Neuronal stem cell (in vitro differentiated cells): ENCODE measurements at regions not wholly inside any gene's neighbourhood (a gene's known extent, or its start where the extent isn't known, plus 50 kb on each side); places are given as distances from the start of the nearest gene placed in this dataset.

Experiments
- DNase-seq: peaks from one replicate; pipeline ENCODE4 v3.0.0-alpha.2; 2013; ENCODE audit warnings: low spot score
- H2AFZ ChIP-seq: one replicate; pipeline ENCODE4 v1.6.1; 2013; ENCODE audit warnings: mild to moderate bottlenecking, low read length, inconsistent platforms
- H2AK5ac ChIP-seq: 2 replicates; pipeline ENCODE4 v1.6.1; 2013; ENCODE audit warnings: low read depth, mild to moderate bottlenecking, inconsistent platforms, low read length, moderate library complexity, mixed read lengths
- H2BK120ac ChIP-seq: 2 replicates; pipeline ENCODE4 v1.6.1; 2013; ENCODE audit warnings: low read depth, mild to moderate bottlenecking, inconsistent platforms, low read length, moderate library complexity, mixed read lengths
- H2BK12ac ChIP-seq: one replicate; pipeline ENCODE4 v1.6.1; 2013; ENCODE audit warnings: low read length, inconsistent platforms
- H2BK15ac ChIP-seq: 2 replicates; pipeline ENCODE4 v1.6.1; 2013; ENCODE audit warnings: mild to moderate bottlenecking, low read length, inconsistent platforms, mixed read lengths
- H2BK5ac ChIP-seq: one replicate; pipeline ENCODE4 v1.6.1; 2013; ENCODE audit warnings: inconsistent platforms, mild to moderate bottlenecking, low read length, moderate library complexity
- H3K14ac ChIP-seq: one replicate; pipeline ENCODE4 v1.6.1; 2013; ENCODE audit warnings: low read length, inconsistent platforms
- H3K18ac ChIP-seq: 2 replicates; pipeline ENCODE4 v1.6.1; 2013; ENCODE audit warnings: low read length, inconsistent platforms
- H3K23ac ChIP-seq: 2 replicates; pipeline ENCODE4 v1.6.1; 2013; ENCODE audit warnings: low read depth, mild to moderate bottlenecking, mixed read lengths, low read length, inconsistent platforms; ENCODE audit not compliant: poor library complexity
- H3K27ac ChIP-seq: replicated peaks from 3 replicates; pipeline ENCODE4 v1.5.1; 2013; ENCODE audit warnings: low read length, inconsistent platforms
- H3K27me3 ChIP-seq, 3 experiments: 2 replicates each; pipeline ENCODE4 v1.6.1; 2013; ENCODE audit warnings: low read length in 3 of 3, mild to moderate bottlenecking in 2 of 3, inconsistent platforms in 1 of 3, low read depth in 1 of 3, mixed read lengths in 1 of 3, moderate library complexity in 1 of 3; ENCODE audit not compliant: control insufficient read depth in 3 of 3, insufficient read depth in 3 of 3
- H3K36me3 ChIP-seq, 2 donors: replicated peaks in 1 of 2; 2 replicates each; pipeline ENCODE4 v1.6.1; 2013; ENCODE audit warnings: low read length in 2 of 2; ENCODE audit not compliant: control insufficient read depth in 2 of 2, insufficient read depth in 2 of 2
- H3K4ac ChIP-seq: 2 replicates; pipeline ENCODE4 v1.6.1; 2013; ENCODE audit warnings: inconsistent platforms, mild to moderate bottlenecking, low read length, moderate library complexity
- H3K4me1 ChIP-seq, 2 donors: 1 replicate in 1 of 2; 2 replicates in 1 of 2; pipeline ENCODE4 v1.6.1; 2013; ENCODE audit warnings: low read length in 2 of 2, low read depth in 1 of 2; ENCODE audit not compliant: control insufficient read depth in 2 of 2, insufficient read depth in 1 of 2
- H3K4me2 ChIP-seq: one replicate; pipeline ENCODE4 v1.6.1; 2013; ENCODE audit warnings: mild to moderate bottlenecking, low read length, inconsistent platforms; ENCODE audit not compliant: insufficient read depth, poor library complexity, severe bottlenecking
- H3K4me3 ChIP-seq, 2 donors: 2 replicates each; pipeline ENCODE4 v1.5.1; 2013; ENCODE audit warnings: low read length in 2 of 2, mild to moderate bottlenecking in 2 of 2, inconsistent platforms in 1 of 2, moderate library complexity in 1 of 2
- H3K79me1 ChIP-seq: one replicate; pipeline ENCODE4 v1.6.1; 2013; ENCODE audit warnings: low read depth, mild to moderate bottlenecking, inconsistent platforms, low read length, moderate library complexity
- H3K9ac ChIP-seq: one replicate; pipeline ENCODE4 v1.6.1; 2013; ENCODE audit warnings: mild to moderate bottlenecking, low read depth, low read length, inconsistent platforms; ENCODE audit not compliant: poor library complexity
- H3K9me3 ChIP-seq, 2 donors: replicated peaks in 1 of 2; 2 replicates each; pipeline versions ENCODE3 to v1.6.1; 2013; ENCODE audit warnings: low read length in 2 of 2, mild to moderate bottlenecking in 2 of 2, inconsistent platforms in 1 of 2, low read depth in 1 of 2, mixed read lengths in 1 of 2, moderate library complexity in 1 of 2; ENCODE audit not compliant: control insufficient read depth in 2 of 2, insufficient read depth in 1 of 2
- H4K8ac ChIP-seq: one replicate; pipeline ENCODE4 v1.6.1; 2013; ENCODE audit warnings: low read depth, mild to moderate bottlenecking, inconsistent platforms, low read length, moderate library complexity
- H4K91ac ChIP-seq: one replicate; pipeline ENCODE4 v1.6.1; 2013; ENCODE audit warnings: low read length, low read depth, mild to moderate bottlenecking, inconsistent platforms; ENCODE audit not compliant: poor library complexity
- WGBS, 2 donors: extraction: QIAGEN DNeasy Blood & Tissue Kit; methylation state at CpG; one replicate each; pipeline ENCODE4 v1.1.7; 2013; ENCODE audit warnings: missing lambda C conversion rate in 2 of 2, mixed read lengths in 1 of 2; ENCODE audit not compliant: insufficient read length in 2 of 2, insufficient replicate concordance in 1 of 2; ENCODE audit errors: extremely low coverage in 2 of 2; 5-methylcytosine and 5-hydroxymethylcytosine counted together

GRCh38 chr4:163955288-163955687 is 460.8 kb downstream of the TMA16 start:
- Histone ChIP-seq H3K27me3 (no peaks in the 10 kb centered on the region), H3K4me1 (no peaks in the 10 kb centered on the region), H3K14ac (no peak overlapping the region), H3K9me3 (no peaks in the 10 kb centered on the region), H3K18ac (no peak overlapping the region), H2BK12ac (no peak overlapping the region), H3K4me3 (no peak overlapping the region), H3K27ac (no peak overlapping the region), H2AK5ac (no peak overlapping the region), H2BK120ac (no peak overlapping the region), H4K8ac (no peak overlapping the region), H3K79me1 (no peaks in the 10 kb centered on the region), H3K9ac (no peak overlapping the region), H3K4ac (no peak overlapping the region), H3K36me3 (no peaks in the 10 kb centered on the region), H2BK5ac (no peak overlapping the region), H3K4me2 (no peak overlapping the region), H2BK15ac (no peak overlapping the region), H2AFZ (no peak overlapping the region), H3K23ac (no peak overlapping the region), H4K91ac (no peak overlapping the region)
- no peak for DNase-seq
- WGBS, 2 donors, result no CpG with 5 or more reads among the region's 4 CpGs

GRCh38 chr4:163958751-163959150 is 464.3 kb downstream of the TMA16 start:
- Histone ChIP-seq H2BK120ac (no peak overlapping the region), H4K91ac (no peak overlapping the region), H2BK12ac (no peak overlapping the region), H4K8ac (no peak overlapping the region), H2BK5ac (no peak overlapping the region), H3K4me3 (no peak overlapping the region), H3K14ac (no peak overlapping the region), H3K18ac (no peak overlapping the region), H3K9ac (no peak overlapping the region), H3K4ac (no peak overlapping the region), H3K9me3 (no peaks in the 10 kb centered on the region), H3K36me3 (no peaks in the 10 kb centered on the region), H3K4me2 (no peak overlapping the region), H3K4me1 (no peaks in the 10 kb centered on the region), H3K79me1 (no peaks in the 10 kb centered on the region), H2BK15ac (no peak overlapping the region), H3K23ac (no peak overlapping the region), H2AFZ (no peak overlapping the region), H3K27ac (no peak overlapping the region), H3K27me3 (no peaks in the 10 kb centered on the region), H2AK5ac (no peak overlapping the region)
- no peak for DNase-seq
- WGBS, 2 donors, result no CpG with 5 or more reads among the region's 2 CpGs

- no CpG with 5 or more reads among the region's 6 CpGs for WGBS, 2 donors
- no peak overlapping the region for H4K8ac ChIP-seq
- H2AFZ ChIP-seq, result no peak overlapping the region
- H3K4ac ChIP-seq, result no peak overlapping the region
- H3K9ac ChIP-seq, result no peak overlapping the region
- H3K27me3 ChIP-seq, result no peaks in the 10 kb centered on the region
- H3K79me1 ChIP-seq, result no peaks in the 10 kb centered on the region
- no peak overlapping the region for H2AK5ac ChIP-seq
- no peak overlapping the region for H2BK5ac ChIP-seq
- no peak overlapping the region for H3K4me2 ChIP-seq
- no peak overlapping the region for H2BK15ac ChIP-seq
- no peak overlapping the region for H3K14ac ChIP-seq
- H4K91ac ChIP-seq, result no peak overlapping the region
- no peaks in the 10 kb centered on the region for H3K9me3 ChIP-seq
- no peak overlapping the region for H3K18ac ChIP-seq
- H2BK120ac ChIP-seq, result no peak overlapping the region
- no peak overlapping the region for H3K4me3 ChIP-seq
- H2BK12ac ChIP-seq, result no peak overlapping the region
- H3K23ac ChIP-seq, result no peak overlapping the region
- DNase-seq, result no peak
- H3K27ac ChIP-seq, result no peak overlapping the region
- no peaks in the 10 kb centered on the region for H3K36me3 ChIP-seq
- no peaks in the 10 kb centered on the region for H3K4me1 ChIP-seq
These were observed 465.4 kb downstream of the TMA16 start for GRCh38 chr4:163959932-163960331.

GRCh38 chr4:163966612-163967011 is 472.1 kb downstream of the TMA16 start:
- Histone ChIP-seq H2AFZ (no peak overlapping the region), H2BK5ac (no peak overlapping the region), H4K91ac (no peak overlapping the region), H3K9me3 (no peaks in the 10 kb centered on the region), H3K27ac (no peak overlapping the region), H3K4me1 (no peaks in the 10 kb centered on the region), H3K9ac (no peak overlapping the region), H3K4ac (no peak overlapping the region), H2BK15ac (no peak overlapping the region), H3K36me3 (no peaks in the 10 kb centered on the region), H2BK12ac (no peak overlapping the region), H4K8ac (no peak overlapping the region), H3K23ac (no peak overlapping the region), H3K4me2 (no peak overlapping the region), H2BK120ac (no peak overlapping the region), H3K4me3 (no peak overlapping the region), H2AK5ac (no peak overlapping the region), H3K79me1 (no peaks in the 10 kb centered on the region), H3K27me3 (no peaks in the 10 kb centered on the region), H3K14ac (no peak overlapping the region), H3K18ac (no peak overlapping the region)
- no CpG with 5 or more reads among the region's 3 CpGs for WGBS, 2 donors
- no peak for DNase-seq
